Vagina (tissue), 2 donors: ENCODE measurements at regions not wholly inside any gene's neighbourhood (a gene's known extent, or its start where the extent isn't known, plus 50 kb on each side); places are given as distances from the start of the nearest gene placed in this dataset.

ENCODE experiments used
- DNase-seq, 2 donors: peaks; one replicate each; pipeline ENCODE4 v3.0.0-alpha.2; 2017; ENCODE audit errors: extremely low spot score in 2 of 2
- H3K27ac ChIP-seq: fragments of 200-600 bp; sonication (generic); one replicate; pipeline ENCODE4 v1.5.1; 2019
- H3K27me3 ChIP-seq: fragments of 200-600 bp; sonication (generic); one replicate; pipeline ENCODE4 v1.5.1; 2019
- H3K36me3 ChIP-seq, 2 donors: fragments of 200-600 bp; sonication (generic); one replicate each; pipeline ENCODE4 v1.5.1; 2017 to 2019
- H3K4me1 ChIP-seq: fragments of 200-600 bp; sonication (generic); one replicate; pipeline ENCODE4 v1.5.1; 2019
- H3K4me3 ChIP-seq, 2 donors: fragments of 200-600 bp; sonication (generic); 1 replicate in 1 of 2; 2 replicates in 1 of 2; pipeline ENCODE4 v1.5.1; 2016 to 2019
- H3K9me3 ChIP-seq: fragments of 200-600 bp; sonication (generic); one replicate; pipeline ENCODE4 v1.5.1; 2019
- POLR2A ChIP-seq, 2 donors: fragments of 450-650 bp; IDR thresholded peaks; one replicate each; pipeline ENCODE4 v1.6.1; 2017; ENCODE audit warnings: antibody characterized with exemption in 2 of 2, mild to moderate bottlenecking in 2 of 2, moderate library complexity in 2 of 2
- POLR2AphosphoS5 ChIP-seq, 2 donors: sonication (generic); formaldehyde crosslinking; IDR thresholded peaks; one replicate each; pipeline ENCODE4 v1.9.0; 2017; ENCODE audit warnings: antibody characterized with exemption in 2 of 2, mild to moderate bottlenecking in 2 of 2, low read depth in 1 of 2; ENCODE audit not compliant: insufficient read depth in 1 of 2
- intact Hi-C: fragments of 100-400 bp; cut with DNase I; formaldehyde crosslinking; loops from one replicate; pipeline ENCODE4 v1.15.1; 2023
- TF ChIP-seq, protein P1 (sequence below), 3 experiments: fragments of 450-650 bp in 2 of 3; fragments of 200-600 bp in 1 of 3; sonication (generic) in 1 of 3; IDR thresholded peaks; one replicate each; pipeline ENCODE4 v1.5.1; 2017 to 2019; ENCODE audit warnings: antibody characterized with exemption in 3 of 3, mild to moderate bottlenecking in 2 of 3, moderate library complexity in 2 of 3

DNA sequence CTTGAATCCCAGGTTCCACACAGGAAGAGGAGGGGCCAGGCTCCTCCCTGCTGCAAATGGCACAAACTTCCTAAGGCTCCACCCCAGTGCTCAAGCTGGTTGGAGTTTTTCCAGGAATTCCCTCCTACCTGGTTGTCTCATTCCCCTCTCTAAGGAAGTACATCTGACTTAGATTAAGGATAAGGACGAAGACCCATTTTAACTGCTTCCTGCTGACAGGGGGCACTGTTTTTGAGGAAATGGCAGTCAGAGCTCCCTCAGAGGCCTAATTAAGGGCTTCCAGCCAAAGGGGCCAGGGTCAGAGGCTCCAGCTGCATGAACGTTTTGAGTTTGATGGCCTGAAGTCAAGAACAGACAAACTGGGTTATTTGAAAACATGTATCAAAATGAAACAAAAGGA lies 1084.7 kb downstream of the SLC6A15 start:
- H3K4me1 ChIP-seq: no peaks in the 10 kb centered on the region
- H3K4me3 ChIP-seq: no peak overlapping the region
- no peaks in the 10 kb centered on the region for H3K36me3 ChIP-seq
- H3K27ac ChIP-seq: no peak overlapping the region
- no peaks in the 10 kb centered on the region for H3K9me3 ChIP-seq
- no peak for DNase-seq
- intact Hi-C loops: no loop called here
- H3K27me3 ChIP-seq: no peaks in the 10 kb centered on the region
- TF ChIP-seq POLR2AphosphoS5 (IDR thresholded peaks at IDR 0.05; ENCODE audit: insufficient read depth in 1 of 2, low read depth in 1 of 2): no peak
- TF ChIP-seq, protein P1, sequence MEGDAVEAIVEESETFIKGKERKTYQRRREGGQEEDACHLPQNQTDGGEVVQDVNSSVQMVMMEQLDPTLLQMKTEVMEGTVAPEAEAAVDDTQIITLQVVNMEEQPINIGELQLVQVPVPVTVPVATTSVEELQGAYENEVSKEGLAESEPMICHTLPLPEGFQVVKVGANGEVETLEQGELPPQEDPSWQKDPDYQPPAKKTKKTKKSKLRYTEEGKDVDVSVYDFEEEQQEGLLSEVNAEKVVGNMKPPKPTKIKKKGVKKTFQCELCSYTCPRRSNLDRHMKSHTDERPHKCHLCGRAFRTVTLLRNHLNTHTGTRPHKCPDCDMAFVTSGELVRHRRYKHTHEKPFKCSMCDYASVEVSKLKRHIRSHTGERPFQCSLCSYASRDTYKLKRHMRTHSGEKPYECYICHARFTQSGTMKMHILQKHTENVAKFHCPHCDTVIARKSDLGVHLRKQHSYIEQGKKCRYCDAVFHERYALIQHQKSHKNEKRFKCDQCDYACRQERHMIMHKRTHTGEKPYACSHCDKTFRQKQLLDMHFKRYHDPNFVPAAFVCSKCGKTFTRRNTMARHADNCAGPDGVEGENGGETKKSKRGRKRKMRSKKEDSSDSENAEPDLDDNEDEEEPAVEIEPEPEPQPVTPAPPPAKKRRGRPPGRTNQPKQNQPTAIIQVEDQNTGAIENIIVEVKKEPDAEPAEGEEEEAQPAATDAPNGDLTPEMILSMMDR (IDR thresholded peaks at IDR 0.05): no peak
- no peak for TF ChIP-seq POLR2A (IDR thresholded peaks at IDR 0.05)

DNA sequence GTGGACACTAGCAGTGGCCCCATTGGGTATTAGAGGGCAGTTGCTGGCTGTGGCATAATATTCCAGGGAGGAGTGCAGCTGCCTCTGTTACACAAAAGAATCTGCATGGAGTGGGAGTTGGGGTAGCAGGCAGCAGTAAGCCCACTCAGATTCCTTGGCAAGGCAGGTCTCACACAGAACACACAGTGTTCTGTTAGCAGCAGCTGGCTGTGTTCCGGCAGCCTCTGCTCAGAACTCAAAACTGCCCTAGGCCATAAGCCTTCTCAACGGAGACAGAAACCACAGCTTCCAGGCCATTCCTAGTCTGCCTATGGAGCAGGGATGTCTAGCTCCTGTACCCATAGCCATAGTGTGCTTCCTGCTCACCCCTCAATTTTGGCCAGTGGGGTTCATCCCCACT lies 1085.4 kb downstream of the SLC6A15 start:
- DNase-seq: no peak
- TF ChIP-seq, protein P1 (IDR thresholded peaks at IDR 0.05): no peak
- TF ChIP-seq POLR2AphosphoS5 (IDR thresholded peaks at IDR 0.05; ENCODE audit: insufficient read depth in 1 of 2, low read depth in 1 of 2): no peak
- TF ChIP-seq POLR2A (IDR thresholded peaks at IDR 0.05): no peak
- no peaks in the 10 kb centered on the region for H3K27me3 ChIP-seq
- H3K36me3 ChIP-seq: no peaks in the 10 kb centered on the region
- no peak overlapping the region for H3K4me3 ChIP-seq
- no peak overlapping the region for H3K27ac ChIP-seq
- H3K9me3 ChIP-seq: no peaks in the 10 kb centered on the region
- intact Hi-C loops: no loop called here
- H3K4me1 ChIP-seq: no peaks in the 10 kb centered on the region

GRCh38 chr12:83826112-83826511 lies 1086.5 kb downstream of the SLC6A15 start:
- Histone ChIP-seq H3K27ac (no peak overlapping the region), H3K36me3 (no peaks in the 10 kb centered on the region), H3K27me3 (no peaks in the 10 kb centered on the region), H3K4me3 (no peak overlapping the region), H3K9me3 (no peaks in the 10 kb centered on the region), H3K4me1 (no peaks in the 10 kb centered on the region)
- intact Hi-C loops: no loop called here
- DNase-seq: no peak
- no peak for TF ChIP-seq POLR2A (IDR thresholded peaks at IDR 0.05)
- TF ChIP-seq, protein P1 (IDR thresholded peaks at IDR 0.05): no peak
- no peak for TF ChIP-seq POLR2AphosphoS5 (IDR thresholded peaks at IDR 0.05; ENCODE audit: insufficient read depth in 1 of 2, low read depth in 1 of 2)

GRCh38 chr12:83823386-83824045 lies 1089.1 kb downstream of the SLC6A15 start:
- Histone ChIP-seq H3K9me3 (no peaks in the 10 kb centered on the region), H3K4me3 (no peak overlapping the region), H3K27ac (no peak overlapping the region), H3K27me3 (no peaks in the 10 kb centered on the region), H3K36me3 (no peaks in the 10 kb centered on the region), H3K4me1 (no peaks in the 10 kb centered on the region)
- intact Hi-C loops: no loop called here
- TF ChIP-seq POLR2A (IDR thresholded peaks at IDR 0.05) (no peak), POLR2AphosphoS5 (IDR thresholded peaks at IDR 0.05; ENCODE audit: insufficient read depth in 1 of 2, low read depth in 1 of 2) (no peak)
- TF ChIP-seq, protein P1 (IDR thresholded peaks at IDR 0.05): peak in 1 of 3 experiments; percentile 15
- no peak for DNase-seq

GRCh38 chr12:83821967-83822366 lies 1090.6 kb downstream of the SLC6A15 start:
- TF ChIP-seq POLR2AphosphoS5 (IDR thresholded peaks at IDR 0.05; ENCODE audit: insufficient read depth in 1 of 2, low read depth in 1 of 2) (no peak), POLR2A (IDR thresholded peaks at IDR 0.05) (no peak)
- TF ChIP-seq, protein P1 (IDR thresholded peaks at IDR 0.05): no peak
- no peak overlapping the region for H3K4me3 ChIP-seq
- no peaks in the 10 kb centered on the region for H3K4me1 ChIP-seq
- no peak for DNase-seq
- no peak overlapping the region for H3K27ac ChIP-seq
- intact Hi-C loops: no loop called here
- no peaks in the 10 kb centered on the region for H3K36me3 ChIP-seq
- no peaks in the 10 kb centered on the region for H3K9me3 ChIP-seq
- H3K27me3 ChIP-seq: no peaks in the 10 kb centered on the region
